ENCODE measurements at regions not wholly inside any gene's neighbourhood (a gene's known extent, or its start where the extent isn't known, plus 50 kb on each side); places are given as distances from the start of the nearest gene placed in this dataset.

GRCh38 chr3:181969925-181970324 lies 258.2 kb downstream of the SOX2 start:
- TF ChIP-seq CTCF (conservative IDR thresholded peaks at IDR 0.05; ENCODE audit: control insufficient read depth, insufficient read depth, low read depth, low read length): no peak
- H3K4me3 ChIP-seq (ENCODE audit: control insufficient read depth, low read depth, low read length): no peak overlapping the region
- no peak for DNase-seq (ENCODE audit: low read depth)

- TF ChIP-seq CTCF (conservative IDR thresholded peaks at IDR 0.05; ENCODE audit: control insufficient read depth, insufficient read depth, low read depth, low read length): no peak
- DNase-seq (ENCODE audit: low read depth): no peak
- H3K4me3 ChIP-seq (ENCODE audit: control insufficient read depth, low read depth, low read length): no peak overlapping the region
Measured at GRCh38 chr3:181971424-181971823, 259.7 kb downstream of the SOX2 start.

GRCh38 chr3:181974198-181974597 lies 262.5 kb downstream of the SOX2 start:
- no peak overlapping the region for H3K4me3 ChIP-seq (ENCODE audit: control insufficient read depth, low read depth, low read length)
- TF ChIP-seq CTCF (conservative IDR thresholded peaks at IDR 0.05; ENCODE audit: control insufficient read depth, insufficient read depth, low read depth, low read length): no peak
- DNase-seq (ENCODE audit: low read depth): no peak

- H3K4me3 ChIP-seq (ENCODE audit: control insufficient read depth, low read depth, low read length): no peak overlapping the region
- TF ChIP-seq CTCF (conservative IDR thresholded peaks at IDR 0.05; ENCODE audit: control insufficient read depth, insufficient read depth, low read depth, low read length): no peak
- DNase-seq (ENCODE audit: low read depth): no peak
Measured at GRCh38 chr3:181976526-181976925, 264.8 kb downstream of the SOX2 start.

- TF ChIP-seq CTCF (conservative IDR thresholded peaks at IDR 0.05; ENCODE audit: control insufficient read depth, insufficient read depth, low read depth, low read length): no peak
- no peak for DNase-seq (ENCODE audit: low read depth)
- H3K4me3 ChIP-seq (ENCODE audit: control insufficient read depth, low read depth, low read length): no peak overlapping the region
Measured at GRCh38 chr3:181985386-181985785, 273.7 kb downstream of the SOX2 start.

GRCh38 chr3:181987736-181988135 lies 276.0 kb downstream of the SOX2 start:
- H3K4me3 ChIP-seq (ENCODE audit: control insufficient read depth, low read depth, low read length): no peak overlapping the region
- no peak for TF ChIP-seq CTCF (conservative IDR thresholded peaks at IDR 0.05; ENCODE audit: control insufficient read depth, insufficient read depth, low read depth, low read length)
- DNase-seq (ENCODE audit: low read depth): no peak

GRCh38 chr3:181998828-181999227 lies 287.1 kb downstream of the SOX2 start:
- no peak overlapping the region for H3K4me3 ChIP-seq (ENCODE audit: control insufficient read depth, low read depth, low read length)
- no peak for DNase-seq (ENCODE audit: low read depth)
- no peak for TF ChIP-seq CTCF (conservative IDR thresholded peaks at IDR 0.05; ENCODE audit: control insufficient read depth, insufficient read depth, low read depth, low read length)

Measured in fibroblast of mammary gland (primary cell).